T-helper 22 cell (primary cell): ENCODE measurements at regions not wholly inside any gene's neighbourhood (a gene's known extent, or its start where the extent isn't known, plus 50 kb on each side); places are given as distances from the start of the nearest gene placed in this dataset.
"Not testable (repeated sequence)": the region's sequence is repeated elsewhere in the genome, so short reads cannot be mapped to it uniquely, and the experiment has no call there.

Source experiments
- DNase-seq: peaks from one replicate; pipeline ENCODE4 v3.0.0-alpha.2; 2020; ENCODE audit warnings: low read depth

DNA sequence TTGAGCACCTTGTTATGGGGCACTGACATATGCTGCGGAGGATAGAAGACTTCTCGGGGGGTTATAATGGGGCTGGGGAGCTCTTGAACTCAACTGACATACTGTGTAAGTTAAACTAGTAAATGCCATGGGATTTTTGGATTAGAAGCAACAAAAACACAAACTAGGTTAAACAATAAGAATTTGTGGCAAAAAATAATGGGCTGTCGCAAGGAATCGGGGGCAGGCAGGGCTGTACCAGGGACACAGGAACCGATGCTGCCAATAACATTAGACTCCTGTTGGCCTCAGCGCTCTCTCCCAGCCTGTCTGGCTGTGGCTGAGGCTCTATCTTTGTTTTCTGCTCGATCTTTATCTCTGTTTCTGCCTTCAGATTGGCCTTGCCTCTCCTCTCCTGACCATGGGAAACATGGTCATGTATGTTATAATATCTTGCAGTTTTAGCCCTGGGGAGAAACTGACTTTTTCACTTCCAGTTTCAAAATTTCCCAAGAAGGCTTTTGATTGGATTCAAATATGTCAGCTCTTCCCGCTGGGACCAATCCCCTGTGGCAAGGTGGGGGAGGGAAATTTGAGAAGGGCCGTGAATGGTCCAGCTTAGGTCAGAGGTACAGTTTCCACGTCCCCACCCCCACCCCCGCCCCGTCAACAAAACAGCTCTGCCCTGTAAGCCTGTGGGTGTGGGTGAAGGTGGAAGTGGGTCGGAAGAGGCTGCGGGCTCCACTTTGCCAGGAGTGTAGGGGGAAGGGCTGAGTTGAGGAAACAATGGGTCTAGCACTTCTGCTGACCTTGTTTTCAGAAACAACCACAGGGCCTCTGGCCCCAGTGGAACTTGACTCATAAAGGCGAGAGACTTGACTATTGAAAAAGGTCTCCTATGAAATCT, 161.1 kb upstream of the TBL1XR1 start:
- DNase-seq: peak; percentile 38

DNA sequence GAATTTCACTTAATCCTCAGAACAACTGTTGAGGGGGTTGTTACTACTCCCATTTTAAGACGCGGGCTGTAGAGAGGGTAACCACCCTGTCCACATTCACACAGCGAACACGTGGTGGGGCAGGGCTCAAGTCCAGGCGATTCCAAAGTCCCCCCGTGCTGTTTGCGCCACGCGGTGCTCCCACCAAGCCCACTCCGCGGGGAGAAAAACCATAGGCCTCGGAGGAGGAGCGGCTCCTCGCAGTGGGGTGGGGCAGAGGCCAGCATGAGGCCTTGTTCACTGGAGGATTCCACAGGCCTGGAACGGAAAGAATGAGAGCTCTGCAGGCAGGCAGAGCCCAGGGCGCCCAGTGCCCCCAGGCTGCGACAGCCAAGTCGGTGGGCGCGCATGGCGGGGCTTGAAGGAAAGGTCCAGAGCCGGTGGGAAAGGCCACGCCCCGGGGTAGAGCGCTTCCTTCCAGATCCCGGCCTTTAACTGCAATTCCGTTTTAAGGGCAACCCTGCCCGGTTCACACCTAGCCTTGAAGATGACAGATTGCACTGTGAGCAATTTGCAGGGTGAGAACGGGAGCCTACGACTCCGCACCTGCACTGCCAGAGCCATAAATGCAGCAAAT, 161.8 kb upstream of the TBL1XR1 start:
- DNase-seq: peak; percentile 2

DNA sequence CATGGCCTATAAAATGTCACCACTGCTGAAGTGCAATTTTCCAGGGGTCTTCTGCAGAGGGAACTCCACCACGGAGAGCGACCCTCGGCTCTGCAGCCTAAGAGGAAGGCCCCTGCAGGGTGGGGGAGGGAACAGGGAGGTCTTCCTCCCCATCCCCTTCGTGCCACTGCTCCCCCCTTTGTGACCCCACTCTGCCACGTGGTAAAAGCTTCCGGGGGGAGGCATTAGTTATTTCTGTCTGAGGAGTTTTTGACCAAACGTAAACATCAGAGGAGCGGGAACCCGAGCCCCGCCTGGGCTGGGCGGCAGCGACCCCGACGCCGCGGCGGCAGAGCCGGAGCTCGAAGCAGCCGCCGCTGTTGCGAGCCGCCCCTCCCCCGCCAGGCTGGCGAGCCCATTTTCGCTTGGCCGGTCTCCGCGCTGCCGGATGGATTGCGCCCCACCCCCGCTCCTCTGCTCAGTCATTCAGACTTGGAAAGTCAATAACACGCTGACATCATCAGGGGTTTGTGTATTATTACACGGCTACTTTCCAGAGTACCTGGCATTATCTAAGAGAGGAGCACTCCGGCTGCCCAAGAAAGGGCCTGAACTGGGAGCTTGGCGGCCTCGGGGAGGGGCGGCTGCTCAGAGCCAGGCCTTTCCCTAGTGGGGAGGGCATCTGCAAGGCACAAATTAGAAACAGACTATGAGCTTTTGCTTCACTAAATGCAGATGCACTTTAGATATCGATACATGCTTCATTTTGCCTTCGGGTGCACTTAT, 162.5 kb upstream of the TBL1XR1 start:
- peak; percentile 84 for DNase-seq

DNA sequence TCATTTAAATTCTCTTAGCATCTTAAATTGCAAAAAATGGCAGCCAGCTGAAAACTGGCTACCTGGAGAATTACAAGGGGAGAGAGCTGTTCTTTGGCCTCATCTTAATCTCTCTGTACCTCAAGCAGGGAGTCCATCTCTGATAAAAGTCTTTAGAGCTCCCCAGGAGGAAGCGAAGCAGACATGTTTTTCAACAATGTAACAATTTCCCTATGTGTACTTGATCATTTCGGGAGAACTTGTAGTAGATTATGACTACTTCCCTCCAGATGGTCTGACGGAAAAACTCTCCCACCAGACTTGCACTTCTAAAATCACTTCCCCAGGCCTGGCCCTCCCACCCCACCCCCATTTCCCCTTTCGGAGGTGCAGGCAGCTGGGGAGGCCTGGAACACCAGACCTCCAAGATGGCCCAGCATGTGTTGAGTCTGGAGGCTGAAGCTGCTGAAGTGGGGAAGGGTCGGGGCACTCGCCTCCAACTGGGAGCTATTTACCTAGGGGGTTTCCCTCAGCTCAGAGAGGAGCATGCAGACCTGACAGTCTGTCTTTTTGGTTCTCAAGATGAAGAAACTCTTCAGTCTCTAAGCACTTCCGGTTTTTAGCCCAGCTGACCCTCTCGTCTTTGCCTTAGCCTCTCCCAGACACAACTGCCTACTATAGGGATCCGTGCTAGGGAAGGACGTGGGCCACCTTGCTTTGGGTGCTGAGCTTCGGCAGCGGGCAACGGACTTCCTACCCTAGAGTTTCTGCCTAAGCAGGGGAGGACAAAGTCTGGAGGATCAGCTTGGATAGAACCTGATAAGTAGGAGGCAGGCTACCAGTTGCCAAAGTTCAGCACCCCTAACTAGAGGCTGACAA, 164.0 kb upstream of the TBL1XR1 start:
- DNase-seq: no peak

DNA sequence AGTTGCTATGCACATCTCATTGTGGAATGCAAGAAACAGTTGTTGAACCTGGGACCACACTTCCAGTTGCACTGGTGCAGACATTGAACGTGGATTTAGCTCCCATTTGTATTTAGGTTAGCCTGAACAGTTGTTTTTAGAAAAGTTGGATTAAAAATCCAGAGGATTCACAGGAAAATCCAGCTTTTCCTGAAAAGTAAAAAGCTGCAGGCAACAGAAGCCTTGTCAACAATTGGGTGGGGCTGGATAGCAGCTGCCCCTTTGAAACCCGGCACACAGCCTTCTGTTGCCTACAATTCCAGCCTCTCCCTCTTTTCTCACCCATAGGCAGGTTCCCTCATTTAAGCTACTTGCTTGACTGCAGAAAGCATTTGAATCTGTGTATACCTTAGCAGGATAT, 165.3 kb upstream of the TBL1XR1 start:
- no peak for DNase-seq

DNA sequence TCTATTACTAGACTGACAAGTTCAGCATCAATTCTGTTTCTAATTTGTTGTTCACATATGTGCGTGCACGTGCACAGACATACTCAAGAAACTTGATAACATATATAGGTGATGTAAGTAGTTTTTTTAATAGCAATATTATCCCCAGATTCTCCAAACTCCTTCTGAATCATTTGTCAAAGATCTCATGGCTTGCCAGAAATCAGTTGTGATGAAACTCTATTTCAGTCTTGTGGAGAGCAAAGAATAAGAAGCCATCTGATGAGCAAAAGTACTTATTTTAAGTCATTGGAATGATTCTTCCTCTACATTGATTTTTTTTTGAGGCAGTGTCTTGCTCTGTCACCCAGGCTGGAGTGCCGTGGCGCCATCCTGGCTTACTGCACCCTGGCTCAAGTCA, 167.0 kb upstream of the TBL1XR1 start:
- DNase-seq: no peak

DNA sequence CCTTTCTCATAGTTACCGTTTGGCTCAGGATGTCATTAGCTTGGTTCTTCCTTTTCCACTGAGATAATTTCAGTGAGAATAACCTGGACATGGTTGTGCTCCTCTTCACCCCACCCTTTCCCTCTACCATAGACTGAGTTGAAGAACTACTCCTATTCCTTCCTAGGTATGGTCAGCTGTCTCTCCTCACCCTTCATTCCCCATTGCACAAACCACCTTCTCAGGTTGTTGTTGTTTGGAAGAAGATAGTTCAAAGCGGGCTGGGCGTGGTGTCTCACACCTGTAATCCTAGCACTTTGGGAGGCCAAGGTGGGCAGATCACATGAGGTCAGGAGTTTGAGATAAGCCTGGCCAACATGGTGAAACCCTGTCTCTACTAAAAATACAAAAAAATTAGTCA, 168.0 kb upstream of the TBL1XR1 start:
- not testable (repeated sequence) for DNase-seq

DNA sequence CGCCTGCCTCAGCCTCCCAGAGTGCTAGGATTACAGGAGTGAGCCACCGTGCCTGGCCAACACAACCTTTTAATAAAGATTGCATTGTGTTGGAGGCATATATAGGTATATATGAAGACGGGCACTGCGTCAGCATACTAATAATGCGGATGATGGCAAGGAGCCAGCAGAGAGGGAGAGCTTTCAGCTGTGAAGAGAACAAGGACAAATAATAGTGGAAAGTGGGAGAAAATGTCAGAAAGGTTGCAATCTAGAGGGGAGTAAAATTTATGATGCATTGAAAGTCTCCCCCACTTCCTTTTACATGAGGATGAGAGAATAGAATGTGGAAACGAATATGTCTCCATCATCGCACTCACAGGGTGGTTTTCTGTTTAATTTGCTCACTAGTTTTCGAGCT, 170.5 kb upstream of the TBL1XR1 start:
- DNase-seq: no peak

DNA sequence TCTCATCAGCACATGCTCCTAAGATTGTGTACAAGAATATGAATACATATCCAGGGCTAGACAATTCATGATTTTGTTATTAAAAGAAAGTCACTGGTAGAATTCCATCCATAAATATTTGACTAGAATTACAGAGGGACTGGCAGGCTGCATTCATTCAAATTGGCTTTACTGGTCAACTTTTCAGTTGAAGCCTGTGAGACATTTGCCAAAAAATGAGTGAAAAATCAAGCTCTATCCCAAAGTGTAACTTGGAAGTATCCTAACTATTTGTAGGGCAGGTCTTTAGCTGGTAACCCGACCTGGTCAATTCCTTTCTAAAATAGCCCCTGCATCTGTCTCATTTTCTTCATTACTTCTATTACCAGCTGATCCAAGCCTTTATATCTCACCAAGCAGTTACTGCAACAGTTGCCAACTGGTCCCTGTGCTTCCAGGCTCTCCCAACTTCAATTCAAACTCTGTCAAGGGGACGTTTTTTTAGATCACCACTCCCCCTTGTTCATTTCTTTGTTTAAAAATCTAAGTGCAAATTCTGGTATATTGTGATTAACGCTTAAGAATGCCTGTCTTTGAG, 173.1 kb upstream of the TBL1XR1 start:
- DNase-seq: no peak

DNA sequence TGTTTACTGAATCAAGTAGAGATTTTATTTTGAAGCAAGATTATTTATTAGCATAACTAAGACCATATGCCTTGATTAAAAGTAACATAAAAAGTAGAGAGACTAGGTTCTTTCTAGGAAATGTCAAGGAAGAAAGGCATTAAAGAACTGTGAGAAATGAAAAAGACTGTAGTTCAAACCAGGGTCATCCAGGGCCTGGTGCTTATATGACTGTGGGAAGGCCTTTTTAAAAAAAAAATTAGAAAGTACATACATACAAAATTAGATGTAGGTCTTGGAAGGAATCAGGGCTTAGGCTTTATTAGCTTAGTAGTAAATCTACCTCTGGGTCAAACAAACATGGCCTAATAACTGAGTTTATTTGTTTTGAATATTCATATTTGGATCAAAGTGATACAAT, 173.9 kb upstream of the TBL1XR1 start:
- no peak for DNase-seq

DNA sequence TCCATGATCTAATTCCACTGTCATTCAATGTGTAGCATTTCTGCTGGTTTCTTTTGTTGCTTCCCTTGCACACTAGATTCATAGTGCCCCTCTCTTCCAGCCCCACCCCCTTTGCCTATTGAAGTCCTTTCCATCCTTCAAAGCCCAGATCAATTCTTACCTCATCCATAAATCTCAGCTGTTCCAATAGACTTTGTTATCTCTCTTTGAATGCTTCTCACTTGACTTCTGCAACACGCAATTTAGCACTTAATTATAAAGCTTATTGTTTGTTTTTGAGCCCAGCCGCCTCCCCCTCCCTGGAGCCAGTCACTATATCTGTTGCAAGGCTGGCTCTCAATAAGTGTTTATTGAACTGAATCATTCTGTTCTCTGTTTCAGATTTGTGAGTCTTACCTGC, 174.6 kb upstream of the TBL1XR1 start:
- DNase-seq: no peak

DNA sequence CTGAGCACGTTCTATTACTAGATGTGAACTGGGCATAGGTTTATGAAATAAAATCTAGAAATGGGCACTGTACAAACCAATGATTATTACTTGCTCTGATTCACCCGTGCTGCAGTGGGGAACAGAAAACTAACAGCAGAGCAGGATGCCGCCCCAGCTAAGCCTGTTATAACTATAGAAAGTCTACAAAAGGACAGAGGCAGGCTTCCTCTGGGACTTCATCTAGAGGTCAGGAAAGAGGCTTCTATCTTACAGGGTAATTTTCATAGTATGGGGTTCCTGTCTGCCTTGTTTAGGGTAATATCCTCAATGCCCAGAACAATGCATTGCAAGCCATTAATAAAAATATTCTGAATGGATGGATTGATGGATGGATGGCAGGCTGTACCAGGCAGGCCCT, 177.0 kb upstream of the TBL1XR1 start:
- DNase-seq: no peak

DNA sequence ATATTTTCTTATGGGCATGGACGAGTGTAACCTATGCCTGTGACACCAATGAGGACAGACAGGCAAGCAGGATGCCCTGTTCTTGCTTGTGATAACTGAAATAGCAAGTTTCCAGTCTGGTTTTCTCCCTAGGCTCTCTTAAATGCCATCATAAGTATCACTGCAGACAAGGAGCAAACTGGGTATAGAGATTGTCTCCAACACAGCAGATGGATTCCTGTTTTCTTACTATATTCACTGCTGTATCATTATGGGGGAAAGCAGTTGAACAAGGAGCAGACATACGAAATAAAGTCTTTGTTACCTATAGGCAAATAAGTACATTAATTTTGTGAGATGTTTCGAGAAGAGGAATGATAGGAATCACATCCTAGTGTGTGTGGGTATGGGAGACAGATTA, 178.0 kb upstream of the TBL1XR1 start:
- no peak for DNase-seq

DNA sequence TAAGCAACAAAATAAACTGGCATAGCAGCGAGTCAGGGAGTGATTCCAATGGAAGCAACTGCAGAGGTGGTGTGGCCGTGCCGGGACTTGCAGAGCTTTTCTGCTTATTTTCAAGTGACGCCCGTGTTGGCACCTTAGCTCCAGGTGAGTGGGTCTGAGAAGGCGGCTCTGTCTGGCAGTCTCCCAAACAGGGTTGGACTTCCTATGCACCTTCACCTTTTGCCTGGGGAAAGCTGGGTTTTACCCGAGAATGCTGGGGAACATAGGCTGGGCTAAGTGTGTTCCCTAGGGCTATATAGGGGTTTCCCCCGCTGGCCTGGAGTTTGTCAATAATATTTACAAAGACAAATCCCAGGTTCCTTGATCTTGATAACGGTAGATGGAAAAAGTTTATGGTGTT, 179.9 kb upstream of the TBL1XR1 start:
- no peak for DNase-seq

DNA sequence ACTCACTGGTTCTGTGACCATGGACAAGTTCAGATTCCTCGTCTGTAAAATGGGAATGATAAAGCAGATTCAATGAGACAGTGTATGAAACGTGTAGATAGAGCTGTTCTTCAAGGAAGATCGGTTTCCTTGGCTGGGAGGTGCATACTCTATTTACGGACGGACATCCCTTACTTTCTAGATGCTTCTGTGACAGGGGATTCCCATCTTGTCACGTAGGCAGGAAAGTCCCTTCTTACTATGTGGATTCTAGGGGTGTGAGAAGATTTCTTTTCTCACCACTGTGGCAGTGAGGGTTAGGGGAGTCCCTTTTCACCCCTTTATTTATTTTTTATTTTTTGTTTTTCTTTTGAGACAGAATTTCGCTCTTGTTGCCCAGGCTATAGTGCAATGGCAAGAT, 180.9 kb upstream of the TBL1XR1 start:
- no peak for DNase-seq

DNA sequence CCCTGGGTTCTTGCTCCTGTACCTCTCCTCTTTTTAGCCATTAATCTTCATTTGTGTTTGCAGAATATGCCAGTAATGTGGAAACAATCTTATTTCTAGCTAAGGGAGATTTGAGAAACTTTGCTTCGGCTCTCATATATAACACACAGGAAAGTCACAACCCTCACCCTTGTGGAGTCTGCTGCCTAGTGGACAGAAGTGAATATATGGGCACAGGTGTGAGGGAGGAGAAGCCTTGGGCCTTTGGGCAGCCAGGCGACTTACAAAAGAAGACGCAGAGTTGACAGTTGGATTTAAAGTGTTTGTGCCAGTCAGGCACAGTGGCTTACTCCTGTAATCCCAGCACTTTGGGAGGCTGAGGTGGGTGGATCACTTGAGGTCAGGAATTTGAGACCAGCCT, 181.8 kb upstream of the TBL1XR1 start:
- no peak for DNase-seq

DNA sequence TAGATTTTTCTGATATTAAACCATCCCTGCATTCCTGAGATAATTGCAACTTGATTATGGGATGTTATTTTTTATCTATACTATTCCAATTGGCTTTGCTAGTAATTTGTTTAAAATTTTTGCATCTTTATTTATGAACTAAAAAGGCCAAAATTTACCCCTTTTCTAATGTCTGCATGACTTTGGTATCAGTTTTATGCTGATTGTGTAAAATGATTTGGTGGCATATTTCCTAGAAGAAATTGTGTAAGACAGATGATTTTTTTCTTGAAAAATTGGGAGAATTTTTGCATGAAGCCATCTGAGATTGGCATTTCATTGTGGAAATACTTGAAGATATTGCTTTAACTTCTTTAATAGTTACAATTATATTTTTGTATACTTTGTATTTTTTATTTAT, 183.8 kb upstream of the TBL1XR1 start:
- DNase-seq: no peak

DNA sequence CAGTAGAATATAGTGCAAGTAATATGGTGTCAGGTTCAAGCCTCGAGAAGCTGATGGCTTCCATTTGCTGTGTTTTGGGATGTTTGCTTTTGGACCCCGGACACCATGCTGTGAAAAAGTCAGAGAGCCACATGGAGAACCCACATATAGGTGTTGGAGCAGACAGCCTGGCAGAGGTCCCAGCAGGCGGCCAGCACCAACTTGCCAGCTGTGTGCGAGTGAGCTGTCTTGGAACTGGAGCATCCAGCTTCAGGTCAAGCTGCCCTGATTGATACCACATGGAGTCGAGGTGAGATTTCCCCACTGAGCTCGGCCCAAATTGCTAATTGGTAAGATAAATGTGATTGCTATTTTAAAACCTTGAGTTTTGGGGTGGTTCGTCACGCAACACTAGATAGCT, 185.7 kb upstream of the TBL1XR1 start:
- DNase-seq: no peak

DNA sequence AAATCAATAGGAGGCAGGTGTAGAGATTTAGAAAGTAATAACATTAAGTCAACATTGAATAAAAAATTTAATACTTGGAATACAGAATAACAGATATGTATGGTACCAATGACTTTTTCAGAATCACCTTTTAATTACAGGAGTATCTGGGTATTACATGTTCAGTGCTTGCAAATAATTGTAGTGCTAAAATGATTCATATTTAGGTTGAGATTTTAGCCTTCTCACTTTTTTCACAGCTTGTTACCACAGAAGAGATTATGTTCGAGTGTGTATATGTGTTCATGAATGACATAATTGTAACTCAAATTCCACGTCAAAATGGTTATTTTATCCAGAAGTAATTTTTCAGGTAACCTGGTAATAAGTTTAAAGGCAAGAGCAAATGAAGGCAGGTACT, 187.9 kb upstream of the TBL1XR1 start:
- no peak for DNase-seq

DNA sequence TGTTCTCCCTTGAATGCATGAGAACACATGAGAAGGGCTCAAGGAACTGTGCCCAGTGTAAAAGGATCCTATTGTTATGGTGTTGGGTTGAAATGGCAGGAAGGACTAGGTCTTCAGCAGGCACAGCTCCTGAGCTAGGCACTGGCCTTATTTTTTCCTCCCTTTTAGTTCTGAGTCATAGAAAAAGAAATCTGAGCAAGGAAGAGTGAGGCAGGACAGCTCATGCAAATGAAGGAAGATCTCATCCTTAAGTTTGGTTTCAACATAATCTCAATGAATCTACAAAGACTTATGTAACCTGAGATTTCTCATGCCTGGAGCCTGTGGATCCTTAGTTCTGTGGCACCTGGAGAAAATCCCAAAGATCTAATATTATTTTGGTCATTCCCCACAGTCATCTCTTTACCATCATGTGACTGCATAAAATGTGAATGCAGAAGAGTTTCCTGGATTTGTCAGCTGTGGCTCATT, 188.6 kb upstream of the TBL1XR1 start:
- no peak for DNase-seq

DNA sequence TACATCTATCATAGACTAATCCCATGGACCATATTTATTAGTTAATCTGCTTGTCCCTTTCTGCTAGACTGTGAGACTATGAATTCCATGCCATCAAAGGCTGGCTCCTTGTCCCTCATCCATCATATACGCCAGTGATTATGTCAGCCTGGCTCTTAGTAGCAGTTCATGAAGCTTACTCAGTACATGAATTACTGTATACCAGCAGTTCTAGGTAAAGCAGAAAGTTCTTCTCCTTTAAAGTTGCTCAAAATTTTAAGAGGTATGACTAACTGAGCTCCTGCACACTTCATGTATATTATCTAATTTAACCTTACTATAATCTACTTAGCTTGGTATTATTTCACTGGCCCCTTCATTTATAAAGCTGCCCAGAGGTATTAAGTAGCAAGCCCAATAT, 190.9 kb upstream of the TBL1XR1 start:
- DNase-seq: no peak
